HG02884 (cell line): ENCODE measurements at regions not wholly inside any gene's neighbourhood (a gene's known extent, or its start where the extent isn't known, plus 50 kb on each side); places are given as distances from the start of the nearest gene placed in this dataset.

Source experiments
- ATAC-seq: cut with Tn5 transposase; IDR thresholded peaks from one replicate; pipeline ENCODE4 v1.9.1; 2021; ENCODE audit warnings: mild to moderate bottlenecking, moderate library complexity; ENCODE audit not compliant: unreplicated experiment

DNA sequence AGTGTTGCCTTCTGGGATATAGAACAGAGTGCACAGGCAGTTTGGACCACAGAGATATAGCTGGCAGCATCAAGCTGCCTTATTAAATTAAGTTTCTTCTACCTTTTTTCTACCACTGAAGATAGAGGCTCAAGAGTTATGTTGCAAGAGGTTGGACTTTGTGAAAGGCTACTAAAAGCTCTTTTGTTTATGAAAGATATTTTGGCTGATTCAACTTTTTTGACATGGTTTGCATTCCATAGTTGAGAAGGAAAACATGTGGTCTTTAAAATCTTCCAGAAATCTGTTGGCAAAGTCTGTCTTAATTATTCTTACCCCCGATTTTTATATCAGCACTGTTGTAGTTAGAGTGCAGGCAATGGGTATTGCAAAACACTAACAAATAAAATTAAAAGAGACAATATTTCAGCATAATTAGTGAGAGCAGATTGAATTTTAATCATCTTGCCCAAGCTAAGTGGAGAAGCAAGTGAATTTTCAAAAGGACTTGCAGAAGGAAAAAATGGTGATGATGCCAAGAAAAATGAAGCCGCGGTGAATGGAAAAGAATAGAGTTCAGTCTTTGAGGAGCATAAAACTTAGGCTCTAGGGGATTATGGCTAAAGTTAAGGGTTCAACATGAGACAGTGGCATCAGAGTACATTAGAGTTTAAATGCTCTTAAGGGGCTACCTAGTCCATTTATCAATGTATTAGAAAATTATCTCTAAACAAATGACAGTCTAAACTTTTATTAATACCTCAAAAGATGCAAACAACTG lies 450.9 kb upstream of the CNTNAP2 start:
- ATAC-seq: no peak

DNA sequence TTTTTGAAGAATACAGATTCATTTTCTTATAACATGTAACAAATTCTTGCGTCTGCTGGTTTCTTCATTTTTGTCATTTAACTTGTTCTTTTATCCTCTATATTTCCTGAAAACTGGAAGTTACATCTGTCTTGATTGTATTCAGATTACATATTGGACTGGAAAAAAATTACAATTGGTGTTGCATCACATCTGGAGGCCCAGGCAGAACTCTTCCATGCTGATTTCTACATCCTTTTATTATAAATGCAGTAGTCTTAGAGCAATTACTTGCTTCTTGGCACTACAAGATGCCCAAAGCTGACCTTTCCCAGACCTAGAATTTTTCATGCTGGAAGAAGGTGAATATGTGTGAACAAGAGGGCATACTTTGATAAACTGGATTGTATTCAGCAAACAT lies 460.9 kb upstream of the CNTNAP2 start:
- no peak for ATAC-seq

DNA sequence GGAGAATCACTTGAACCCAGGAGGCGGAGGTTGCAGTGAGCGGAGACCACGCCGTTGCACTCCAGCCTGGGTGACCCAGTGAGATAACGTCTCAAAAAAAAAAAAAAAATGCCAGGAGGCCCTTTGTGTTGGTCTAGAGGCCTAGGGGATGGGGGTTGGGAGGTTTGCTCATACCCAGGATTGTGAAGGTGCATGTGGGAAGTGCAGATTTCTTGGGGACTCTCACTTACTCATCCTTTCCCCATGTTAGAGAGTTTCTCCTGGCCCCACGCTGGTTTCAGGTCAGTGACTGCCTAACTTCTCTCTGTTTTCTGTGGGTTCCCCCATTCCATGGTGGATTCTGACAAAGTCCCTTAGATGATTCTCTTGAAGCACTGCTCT lies 471.5 kb upstream of the CNTNAP2 start:
- ATAC-seq: no peak

DNA sequence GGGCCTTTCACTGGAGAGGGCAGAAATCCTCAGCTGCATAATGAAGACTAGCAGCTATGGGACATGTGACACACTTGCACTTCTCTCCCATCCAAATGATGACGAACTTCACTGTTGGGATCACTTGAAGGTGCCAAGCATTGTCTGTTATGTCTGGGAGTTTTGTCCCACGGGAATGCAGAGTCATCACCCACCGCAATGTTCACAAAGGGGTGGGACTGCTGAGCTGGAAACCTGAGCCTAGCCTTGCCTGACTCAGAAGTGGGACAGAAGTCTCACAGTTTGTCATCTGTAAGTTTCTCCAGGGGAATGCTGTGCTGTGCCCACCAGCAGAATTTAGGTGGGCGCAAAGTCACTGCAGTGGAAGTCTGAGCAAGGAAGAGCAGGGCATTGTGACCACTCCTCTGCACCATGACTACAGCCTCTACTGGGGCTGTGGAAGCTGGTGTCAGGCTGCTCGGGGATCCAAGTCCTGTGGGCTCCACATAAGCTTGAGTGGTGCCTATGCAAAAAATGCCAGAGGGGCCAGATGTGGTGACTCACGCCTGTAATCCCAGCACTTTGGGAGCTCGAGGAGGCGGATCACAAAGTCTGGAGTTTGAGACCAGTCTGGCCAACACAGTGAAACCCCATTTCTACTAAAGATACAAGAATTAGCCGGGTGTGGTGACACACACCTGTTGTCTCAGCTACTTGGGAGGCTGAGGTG lies 472.0 kb upstream of the CNTNAP2 start:
- no peak for ATAC-seq

DNA sequence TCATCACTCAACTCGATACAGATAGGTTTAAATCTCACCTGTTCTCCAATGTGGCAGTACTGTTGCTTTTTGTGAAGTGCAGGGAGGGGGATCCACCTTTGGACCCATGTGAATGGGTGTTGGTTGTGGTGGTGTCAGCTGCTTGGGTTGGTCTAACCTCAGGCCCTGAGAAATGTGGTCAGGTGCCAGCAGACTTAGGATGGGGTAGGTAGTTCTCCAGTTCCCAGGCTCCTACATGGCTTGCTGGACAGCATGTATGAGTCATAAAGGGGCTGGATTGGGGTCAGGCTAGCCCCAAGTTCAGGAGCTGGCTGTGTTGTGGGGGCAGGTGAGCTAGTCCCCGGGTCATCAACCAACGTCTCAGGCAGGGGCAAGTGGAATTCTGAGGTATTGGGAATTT lies 472.6 kb upstream of the CNTNAP2 start:
- ATAC-seq: no peak

DNA sequence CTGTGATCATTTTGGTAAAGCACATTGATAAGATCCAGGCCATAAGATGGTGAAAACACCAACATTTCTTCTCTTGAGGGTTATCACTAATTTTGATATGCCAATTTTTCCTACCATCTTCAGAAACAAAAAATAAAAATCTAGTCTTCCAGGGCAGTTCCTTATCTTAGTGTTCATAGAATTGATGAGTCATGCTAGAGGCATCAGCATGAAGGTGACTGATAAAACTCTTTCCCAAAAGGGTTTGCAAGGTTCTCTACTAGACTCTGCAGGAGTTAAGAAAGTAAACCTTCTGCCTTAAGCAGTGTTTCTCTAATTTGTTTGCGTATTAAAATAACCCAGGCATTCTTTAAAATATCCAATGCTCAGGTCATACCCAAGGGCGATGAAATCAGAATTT lies 483.1 kb upstream of the CNTNAP2 start:
- no peak for ATAC-seq

DNA sequence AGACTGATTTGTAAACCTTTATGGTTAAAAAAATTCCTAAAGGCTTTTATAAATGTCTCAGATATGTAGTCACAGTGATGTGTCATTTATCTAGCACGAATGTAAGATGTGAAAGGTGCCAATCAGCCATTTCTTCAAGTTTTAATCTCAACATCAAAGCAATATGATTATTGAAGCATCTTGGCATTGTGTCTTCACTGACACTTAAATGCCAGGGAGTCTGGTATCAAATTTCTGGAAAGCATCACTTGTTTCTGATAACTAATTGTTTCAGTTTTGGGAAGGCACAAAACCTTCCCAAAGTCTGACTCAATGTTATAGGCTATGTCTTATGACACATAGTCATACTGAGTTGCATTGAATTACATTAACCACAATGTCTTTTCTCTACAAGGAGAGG lies 492.0 kb upstream of the CNTNAP2 start:
- no peak for ATAC-seq

DNA sequence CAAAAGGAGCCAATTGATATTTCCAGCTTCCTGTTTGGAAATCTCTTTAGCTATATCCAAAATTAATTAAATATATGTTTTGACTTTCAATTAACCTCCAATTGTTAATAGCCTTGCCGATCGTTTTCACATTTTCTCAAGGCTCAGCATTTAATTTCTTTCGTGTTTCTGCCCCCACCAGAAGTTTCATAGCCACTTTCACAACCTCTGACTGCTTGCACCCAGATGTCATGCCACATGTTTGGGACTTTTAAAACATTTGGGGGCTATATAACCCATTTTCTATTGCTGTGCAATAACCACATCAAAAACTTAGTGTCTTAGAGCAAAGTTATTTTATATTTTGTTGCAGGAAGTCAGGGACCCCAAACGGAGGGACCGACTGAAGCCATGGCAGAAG lies 510.6 kb upstream of the CNTNAP2 start:
- ATAC-seq: no peak

DNA sequence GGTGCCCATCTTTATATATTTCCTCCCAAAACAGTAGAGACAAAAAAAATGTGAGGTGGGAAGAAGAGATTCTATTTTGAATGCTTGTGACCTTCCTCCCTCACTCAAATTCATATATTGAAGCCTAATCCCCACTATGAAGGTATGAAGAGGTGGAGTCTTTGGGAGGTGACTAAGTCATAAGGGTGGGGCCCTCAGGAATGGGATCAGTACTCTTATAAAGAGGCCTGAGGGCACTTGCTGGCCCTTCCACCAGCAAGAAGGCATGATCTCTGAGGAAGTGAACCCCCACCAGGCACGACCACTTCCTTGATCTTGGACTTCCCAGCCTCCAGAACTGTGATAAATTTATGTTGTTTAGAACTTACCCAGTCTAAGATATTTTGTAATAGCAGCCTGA lies 517.2 kb upstream of the CNTNAP2 start:
- ATAC-seq: no peak

DNA sequence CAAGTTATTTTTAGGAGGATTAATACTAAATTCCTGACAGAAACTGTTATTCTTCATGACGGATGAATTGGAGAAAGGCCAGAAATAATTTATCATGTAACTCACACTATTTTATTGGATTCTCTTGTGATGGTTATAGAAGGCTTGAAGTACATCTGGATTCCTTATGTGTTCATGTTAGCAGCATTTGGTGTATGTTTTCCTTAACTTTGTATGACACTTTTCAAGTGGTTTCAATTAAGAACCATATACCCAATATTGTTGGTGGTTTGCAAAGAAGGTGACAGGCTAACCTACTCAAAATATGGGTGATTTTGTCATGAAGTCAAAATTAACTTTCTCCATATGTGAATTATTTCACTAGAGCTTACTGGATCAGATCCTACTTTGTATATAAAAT lies 532.2 kb upstream of the CNTNAP2 start:
- ATAC-seq: no peak

DNA sequence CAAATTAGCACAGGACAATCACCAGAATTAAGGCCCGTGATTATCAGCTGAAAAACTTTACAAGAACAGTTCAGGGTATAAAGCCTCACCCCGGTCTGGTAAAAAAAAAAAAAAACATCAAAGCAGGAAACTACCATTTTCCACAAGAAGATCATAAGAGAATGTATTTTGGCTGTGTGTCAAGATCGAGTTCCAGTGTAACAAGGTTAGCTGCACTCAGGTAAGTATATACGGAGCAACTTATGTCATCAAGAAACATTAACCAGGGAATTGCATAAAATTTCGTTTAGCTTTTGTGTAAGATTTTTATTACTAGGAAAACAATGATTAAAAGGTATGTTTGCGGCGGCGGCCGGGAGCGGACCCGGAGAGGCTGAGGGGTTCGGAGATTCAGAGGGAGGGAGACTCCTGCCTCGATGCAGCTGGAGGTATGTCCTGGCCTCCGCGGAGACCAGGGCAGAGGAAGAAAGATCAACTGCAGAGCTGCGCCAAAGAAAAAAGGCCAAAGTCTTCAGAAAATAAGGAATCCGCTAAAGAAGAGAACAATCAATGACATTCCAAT lies 533.8 kb upstream of the CNTNAP2 start:
- no peak for ATAC-seq

DNA sequence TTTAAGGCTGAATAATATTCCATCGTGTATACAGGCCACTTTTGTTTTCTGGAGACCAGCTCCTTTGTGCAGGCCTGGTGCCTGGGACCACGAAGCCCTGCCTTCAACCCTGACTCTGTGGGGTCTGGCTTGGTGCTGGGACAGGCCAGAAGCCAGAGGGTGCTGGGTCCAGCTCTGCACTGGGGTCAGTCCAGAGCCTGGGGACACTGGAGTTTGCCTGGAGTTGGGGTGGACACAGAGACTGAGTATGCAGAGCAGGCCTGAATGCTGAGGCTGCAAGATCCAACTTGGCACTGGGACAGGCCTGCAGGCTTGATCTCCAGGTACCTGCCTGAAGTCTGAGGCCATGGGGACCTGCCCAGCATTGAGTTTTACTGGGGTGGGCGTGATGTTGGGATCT lies 558.8 kb upstream of the CNTNAP2 start:
- ATAC-seq: no peak

DNA sequence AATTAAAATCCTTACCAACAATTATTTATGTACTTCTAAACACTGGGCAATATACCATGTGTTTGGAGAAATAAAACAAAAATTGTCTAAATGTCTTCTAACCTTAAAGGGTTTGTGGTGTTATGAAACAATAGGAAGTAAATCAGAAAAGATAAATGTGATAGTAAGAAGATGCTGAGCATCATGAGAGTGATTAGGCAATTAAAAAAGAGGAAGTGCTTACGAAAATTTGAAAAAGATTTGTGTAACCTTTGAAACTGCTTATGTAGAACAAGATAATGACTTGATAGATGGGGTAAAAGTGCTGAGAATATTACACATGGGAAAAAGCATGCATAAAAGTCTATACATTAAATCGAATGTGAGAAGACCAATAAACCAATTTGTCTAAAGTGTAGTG lies 573.4 kb upstream of the CNTNAP2 start:
- no peak for ATAC-seq

DNA sequence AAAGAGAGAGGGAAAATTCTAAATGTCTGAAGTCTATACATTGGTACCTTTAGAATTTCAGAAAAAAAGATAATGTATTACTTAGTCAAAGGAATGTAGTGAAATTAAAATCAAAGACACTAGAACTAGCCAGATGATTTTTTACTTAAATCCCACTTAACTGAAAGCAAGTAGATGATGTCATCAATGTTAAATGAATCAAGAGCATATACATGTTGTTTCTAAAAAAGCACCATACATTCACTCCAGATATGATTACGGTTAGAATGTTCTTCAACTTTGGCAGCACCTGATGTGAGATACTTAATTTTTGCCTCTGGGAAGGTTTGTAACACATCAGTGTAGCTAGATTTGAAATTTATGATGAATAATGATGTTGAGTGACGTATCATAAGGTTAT lies 576.7 kb upstream of the CNTNAP2 start:
- no peak for ATAC-seq

DNA sequence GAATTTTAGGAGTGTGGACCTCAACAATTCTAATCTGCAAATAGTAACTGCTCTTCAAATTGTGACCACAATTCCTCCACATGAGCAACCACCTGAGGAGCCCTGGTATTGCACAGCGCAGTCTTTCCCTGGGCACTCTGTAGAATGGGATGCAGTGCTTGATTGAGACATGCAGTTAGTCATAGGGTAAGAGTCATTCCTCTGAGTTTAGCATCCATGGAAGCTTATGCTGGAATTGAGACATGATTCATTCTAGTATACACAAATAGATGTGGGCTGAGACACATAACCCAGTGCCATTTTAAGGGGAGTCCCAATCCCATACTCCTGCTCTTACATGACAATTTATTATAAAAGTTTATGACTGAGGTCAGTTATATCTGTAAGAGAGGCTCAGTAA lies 582.3 kb upstream of the CNTNAP2 start:
- no peak for ATAC-seq

DNA sequence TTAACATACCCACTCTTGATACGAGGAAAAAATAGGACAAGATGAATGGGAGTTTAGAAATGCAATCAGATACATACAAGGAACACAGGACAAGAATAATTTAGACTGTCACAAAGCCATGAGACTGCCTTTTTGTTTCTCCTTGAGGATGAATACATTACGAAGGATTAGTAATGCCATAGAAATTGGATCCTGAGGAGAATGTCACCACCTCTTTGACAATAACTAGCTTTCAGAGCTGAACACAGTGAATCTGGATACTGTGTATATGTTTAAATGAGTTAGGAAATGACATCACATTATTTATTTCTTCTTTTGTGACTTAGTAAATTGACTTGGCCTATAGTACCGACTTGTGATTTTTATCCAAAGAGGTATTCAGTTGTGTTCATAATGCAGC lies 596.3 kb upstream of the CNTNAP2 start:
- no peak for ATAC-seq

DNA sequence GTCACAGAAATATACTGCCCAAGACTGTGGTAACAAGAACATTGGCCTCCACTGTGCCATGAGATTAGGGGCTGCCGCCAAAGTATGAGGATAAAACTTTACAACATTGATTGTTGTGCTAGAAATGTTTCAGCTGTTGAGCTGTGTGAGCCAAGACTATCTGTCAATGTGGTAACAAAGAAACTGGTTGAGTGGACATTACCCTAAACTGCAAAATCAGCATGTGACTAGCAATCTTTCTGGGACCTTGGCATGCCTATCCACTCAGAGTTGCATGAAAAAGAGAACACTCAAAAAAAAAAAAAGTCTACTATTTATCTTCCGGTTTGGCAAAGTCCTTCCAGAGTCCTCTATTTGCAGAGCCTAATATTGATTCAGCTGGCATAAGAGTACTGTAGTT lies 605.6 kb upstream of the CNTNAP2 start:
- ATAC-seq: no peak

DNA sequence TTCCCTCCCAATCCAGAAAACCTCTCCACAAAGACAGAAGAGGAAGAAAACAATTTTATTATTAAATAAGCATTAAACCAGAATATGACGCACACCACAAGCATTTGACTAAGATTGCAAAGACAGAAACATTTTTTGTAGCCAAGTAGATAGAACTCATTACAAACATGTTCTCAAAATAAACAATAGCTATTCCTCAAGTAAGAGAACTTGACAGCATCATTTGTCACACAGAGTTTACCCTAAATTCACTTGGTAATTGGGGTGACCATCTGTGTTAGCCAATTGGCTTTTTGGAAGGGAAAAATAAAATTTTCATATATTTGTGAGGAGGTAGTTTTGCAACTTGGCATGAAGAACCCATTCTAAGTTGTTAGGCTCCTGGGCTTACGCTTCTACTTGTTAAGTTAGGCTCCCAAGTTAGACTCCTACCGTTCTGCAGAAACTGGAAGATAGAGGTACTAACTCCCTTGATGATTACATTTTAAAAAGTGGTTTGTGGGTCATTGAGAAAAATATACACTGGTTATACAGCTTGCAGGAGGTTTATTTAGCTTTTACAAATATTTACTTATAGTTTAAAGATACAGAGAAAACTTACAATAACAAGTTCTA lies 618.6 kb upstream of the CNTNAP2 start:
- ATAC-seq: no peak

DNA sequence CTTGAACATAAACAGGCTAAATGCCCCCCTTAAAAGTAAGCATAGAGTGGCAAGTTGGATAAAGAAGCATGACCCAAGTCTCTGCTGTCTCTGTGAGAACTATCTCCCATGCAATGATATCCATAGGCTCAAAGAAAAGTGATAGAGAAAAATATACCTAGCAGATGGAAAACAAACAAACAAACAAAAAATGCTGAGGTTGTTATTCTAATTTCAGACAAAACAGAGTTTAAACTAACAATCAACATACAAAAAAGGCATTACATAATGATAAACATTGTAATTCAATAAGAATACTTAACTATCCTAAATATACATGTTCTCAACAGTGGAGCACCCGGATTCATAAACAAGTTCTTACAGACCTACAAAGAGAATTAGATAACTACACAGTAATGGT lies 626.2 kb upstream of the CNTNAP2 start:
- ATAC-seq: no peak

DNA sequence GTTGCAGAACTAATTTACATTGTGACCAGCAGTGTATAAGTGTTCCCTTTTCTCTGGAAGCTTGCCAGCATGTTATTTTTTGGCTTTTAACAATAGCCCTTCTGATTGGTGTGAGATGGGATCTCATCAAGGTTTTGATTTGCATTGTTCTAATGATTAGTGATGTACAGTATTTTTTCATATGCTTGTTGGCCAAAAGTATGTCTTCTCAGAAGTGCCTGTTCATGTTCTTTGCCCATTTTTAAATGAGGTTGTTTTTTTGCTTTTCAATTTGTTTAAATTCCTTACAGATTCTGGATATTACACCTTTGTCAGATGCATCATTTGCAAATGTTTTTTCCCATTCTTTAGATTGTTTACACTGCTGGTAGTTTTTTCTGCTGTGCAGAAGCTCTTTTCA lies 627.0 kb upstream of the CNTNAP2 start:
- ATAC-seq: no peak

DNA sequence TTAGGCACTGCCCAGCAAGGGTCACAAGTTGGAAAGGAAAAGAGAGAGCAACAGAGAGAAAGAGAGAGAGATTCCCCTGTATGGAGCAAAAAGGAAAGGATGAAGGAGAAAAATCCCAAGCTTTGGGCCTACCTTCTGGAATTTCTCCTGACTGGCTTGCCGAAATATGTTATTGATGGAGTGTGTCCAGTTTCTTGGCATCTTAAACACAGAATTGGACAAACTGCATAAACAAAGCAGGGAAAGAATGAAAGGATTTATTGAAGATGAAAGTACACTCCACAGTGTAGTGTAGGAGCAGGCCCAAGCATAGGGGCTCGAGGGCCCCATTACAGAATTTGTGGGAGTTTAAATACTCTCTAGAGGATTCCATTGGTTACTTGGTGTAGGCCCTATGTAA lies 627.8 kb upstream of the CNTNAP2 start:
- ATAC-seq: no peak

DNA sequence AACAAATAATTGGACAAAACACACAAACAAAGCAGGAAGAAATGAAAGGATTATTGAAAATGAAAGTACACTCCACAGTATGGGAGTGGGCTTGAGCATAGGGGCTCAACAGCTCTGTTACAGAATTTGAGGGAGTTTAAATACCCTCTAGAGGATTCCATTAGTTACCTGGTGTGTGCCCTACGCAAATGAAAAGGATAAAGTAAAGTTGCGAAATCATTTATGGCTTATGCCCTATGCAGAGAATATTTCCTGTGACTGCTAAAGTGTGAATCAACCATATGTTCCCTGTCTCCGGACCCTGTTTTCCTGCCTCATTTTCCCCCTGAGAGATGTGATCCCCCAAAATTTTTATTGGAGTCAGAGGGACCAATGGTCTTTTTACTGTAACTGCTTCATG lies 634.6 kb upstream of the CNTNAP2 start:
- no peak for ATAC-seq
